SKM-1 treated with dmso at 0.1 percent for 144 hours (cell line): ENCODE measurements at regions not wholly inside any gene's neighbourhood (a gene's known extent, or its start where the extent isn't known, plus 50 kb on each side); places are given as distances from the start of the nearest gene placed in this dataset.
"Not testable (repeated sequence)": the region's sequence is repeated elsewhere in the genome, so short reads cannot be mapped to it uniquely, and the experiment has no call there.

Experiments used
- DNase-seq: peaks from one replicate; lab custom pipeline; 2025; ENCODE audit not compliant: unreplicated experiment; lab: John Stamatoyannopoulos, UW

GRCh38 chr3:26058901-26059321 is 269.0 kb downstream of the OXSM start:
- DNase-seq, result no peak

DNA sequence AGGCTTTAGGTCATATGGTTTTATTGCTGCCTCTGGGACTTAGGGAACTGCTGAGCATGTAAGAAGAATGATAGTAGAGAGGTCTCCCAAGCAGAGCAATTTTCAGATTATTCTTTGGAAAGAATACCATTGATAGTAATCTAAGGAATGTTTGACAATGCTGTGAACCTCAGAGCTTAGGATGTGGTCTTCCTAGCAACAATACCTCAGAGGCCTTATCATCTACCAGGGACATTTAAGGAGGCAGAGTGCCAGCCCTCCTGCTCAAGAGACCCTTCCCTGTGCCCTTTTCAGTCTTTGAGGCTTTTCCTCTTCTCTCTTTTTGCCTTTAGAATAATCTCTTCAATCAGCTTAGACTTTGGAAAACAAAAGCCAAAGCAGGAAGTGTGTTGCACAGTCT is 272.1 kb downstream of the OXSM start:
- no peak for DNase-seq

GRCh38 chr3:26064297-26064696 is 274.4 kb downstream of the OXSM start:
- no peak for DNase-seq

DNA sequence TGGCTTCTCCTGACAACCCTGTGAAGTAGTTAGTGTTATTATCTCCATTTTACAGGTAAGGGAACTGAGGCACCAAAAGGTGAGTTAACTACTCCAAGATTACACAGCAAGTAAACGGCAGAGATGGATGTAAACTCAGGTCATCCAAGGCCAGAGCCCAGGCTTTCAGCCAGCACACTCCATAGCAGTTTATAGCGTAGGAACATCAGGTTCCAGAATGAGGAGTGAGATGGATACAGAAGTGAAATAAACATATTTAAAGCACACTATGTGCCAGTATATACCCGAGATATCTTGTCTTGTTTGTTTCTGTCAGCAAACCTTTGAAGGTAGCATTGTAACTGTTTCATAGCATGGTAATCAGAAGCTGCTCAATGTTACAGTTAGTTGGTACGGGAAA is 279.0 kb downstream of the OXSM start:
- DNase-seq, result no peak

DNA sequence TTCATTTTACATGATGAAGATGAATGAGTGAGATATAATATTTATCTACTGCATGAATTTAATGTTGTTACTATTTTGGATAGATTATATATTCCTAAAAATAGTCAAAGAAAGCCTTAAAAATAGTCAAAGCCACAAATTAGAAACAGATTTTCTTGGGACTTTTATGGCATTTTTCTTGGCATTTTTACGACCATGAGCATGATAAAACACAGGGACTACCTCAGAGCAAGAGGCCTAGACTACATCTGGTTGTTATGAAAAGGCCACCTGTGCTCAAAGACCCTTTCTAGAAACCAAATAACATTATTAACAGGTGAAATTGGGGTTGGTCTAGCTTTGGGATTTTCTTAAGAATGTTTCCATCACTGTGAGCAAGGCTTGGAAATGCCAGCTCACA is 281.0 kb downstream of the OXSM start:
- no peak for DNase-seq

GRCh38 chr3:26074080-26074479 is 284.2 kb downstream of the OXSM start:
- DNase-seq, result no peak

DNA sequence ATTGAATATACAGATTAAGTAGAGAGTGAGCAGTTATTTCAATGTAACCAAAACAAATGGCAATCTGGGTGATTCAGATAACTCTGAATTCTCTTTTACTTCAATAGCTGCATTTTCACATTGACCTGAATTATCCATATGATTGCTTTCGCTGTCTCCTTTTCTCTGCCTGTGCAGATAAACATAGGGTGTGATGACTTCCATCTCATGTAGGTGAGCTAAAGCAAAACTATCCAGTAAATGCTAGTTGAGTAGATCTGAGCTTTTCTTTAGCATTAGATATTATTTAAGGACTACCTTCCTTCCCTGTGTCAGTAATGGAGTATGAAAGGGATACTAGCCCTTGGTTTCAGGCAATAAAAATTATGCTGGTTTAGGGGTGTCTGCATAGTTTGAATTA is 288.6 kb downstream of the OXSM start:
- no peak for DNase-seq

DNA sequence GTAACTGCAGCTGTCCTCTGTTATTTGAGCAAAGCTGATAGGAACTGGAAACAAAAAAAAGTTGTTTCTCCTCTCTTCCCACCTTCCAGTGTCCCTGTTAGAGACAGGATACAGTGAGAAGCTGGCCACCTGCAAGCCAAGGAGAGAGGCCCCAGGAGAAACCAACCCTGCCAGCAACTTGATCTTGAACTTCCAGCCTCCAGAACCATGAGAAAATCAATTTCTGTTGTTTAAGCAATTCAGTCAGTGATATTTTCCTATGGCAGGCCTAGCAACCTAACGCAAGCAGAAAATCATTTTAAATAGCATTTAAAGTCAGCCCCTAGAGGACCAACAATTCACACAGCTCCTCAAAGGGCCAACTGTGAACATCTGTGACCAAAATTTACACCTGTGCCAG is 291.3 kb downstream of the OXSM start:
- DNase-seq, result no peak

GRCh38 chr3:26081806-26082205 is 291.9 kb downstream of the OXSM start:
- no peak for DNase-seq

DNA sequence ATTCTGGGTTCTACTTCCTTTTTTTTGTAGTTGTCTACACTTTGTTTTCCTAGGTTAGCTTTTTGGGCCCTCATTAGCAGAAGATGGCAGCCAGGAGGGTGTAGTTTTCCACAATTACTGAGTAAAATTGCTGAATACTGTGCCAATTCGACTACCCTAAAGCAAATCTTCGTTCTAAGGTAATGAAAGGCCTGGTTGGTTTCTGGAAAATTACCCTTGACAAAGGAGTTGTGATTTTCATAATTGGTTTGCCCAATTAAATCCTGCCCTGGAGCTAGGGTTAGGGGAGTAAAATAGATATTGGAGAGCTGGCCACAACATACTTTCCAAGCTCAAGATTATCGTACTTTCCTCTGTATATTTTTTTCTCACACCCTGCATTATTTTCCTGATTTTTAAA is 293.0 kb downstream of the OXSM start:
- no peak for DNase-seq

GRCh38 chr3:26084629-26085028 is 294.7 kb downstream of the OXSM start:
- no peak for DNase-seq

GRCh38 chr3:26087751-26088150 is 297.9 kb downstream of the OXSM start:
- DNase-seq, result no peak

- no peak for DNase-seq
Measured at GRCh38 chr3:26089249-26089648, 299.4 kb downstream of the OXSM start.

DNA sequence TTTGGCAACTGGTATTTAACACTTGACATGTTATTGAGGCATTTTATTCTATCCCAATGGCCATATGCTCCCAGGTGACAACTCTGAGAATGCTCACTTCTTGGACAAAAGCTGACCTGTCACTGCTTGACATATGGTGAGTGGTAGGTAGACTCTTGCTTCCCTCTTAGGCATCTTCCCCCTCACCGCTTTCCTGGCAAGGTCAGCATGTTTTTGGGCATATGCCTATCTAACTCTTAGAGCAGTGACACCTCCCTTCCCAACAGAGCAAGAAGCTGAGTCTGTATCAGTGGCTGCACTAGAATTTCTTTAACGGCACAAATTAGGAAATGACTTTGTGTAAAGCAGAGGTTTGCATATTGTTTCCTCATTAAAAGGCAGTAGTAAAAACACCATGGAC is 300.7 kb downstream of the OXSM start:
- DNase-seq, result no peak

GRCh38 chr3:26091096-26091495 is 301.2 kb downstream of the OXSM start:
- no peak for DNase-seq

GRCh38 chr3:26091626-26092025 is 301.7 kb downstream of the OXSM start:
- no peak for DNase-seq

DNA sequence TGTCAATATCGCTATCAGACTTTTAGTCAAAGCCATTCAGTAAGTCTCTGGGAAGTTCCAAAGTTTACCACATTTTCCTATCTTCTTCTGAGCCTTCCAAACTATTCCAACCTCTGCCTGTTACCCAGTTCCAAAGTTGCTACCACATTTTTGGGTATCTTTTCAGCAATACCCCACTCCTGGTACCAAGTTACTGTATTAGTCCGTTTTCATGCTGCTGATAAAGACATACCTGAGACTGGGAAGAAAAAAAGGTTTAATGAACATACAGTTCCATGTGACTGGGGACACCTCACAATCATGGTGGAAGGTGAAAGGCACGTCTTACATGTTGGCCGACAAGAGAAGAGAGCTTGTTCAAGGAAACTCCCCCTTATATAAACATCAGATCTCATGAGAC is 307.2 kb downstream of the OXSM start:
- DNase-seq, result not testable (repeated sequence)

DNA sequence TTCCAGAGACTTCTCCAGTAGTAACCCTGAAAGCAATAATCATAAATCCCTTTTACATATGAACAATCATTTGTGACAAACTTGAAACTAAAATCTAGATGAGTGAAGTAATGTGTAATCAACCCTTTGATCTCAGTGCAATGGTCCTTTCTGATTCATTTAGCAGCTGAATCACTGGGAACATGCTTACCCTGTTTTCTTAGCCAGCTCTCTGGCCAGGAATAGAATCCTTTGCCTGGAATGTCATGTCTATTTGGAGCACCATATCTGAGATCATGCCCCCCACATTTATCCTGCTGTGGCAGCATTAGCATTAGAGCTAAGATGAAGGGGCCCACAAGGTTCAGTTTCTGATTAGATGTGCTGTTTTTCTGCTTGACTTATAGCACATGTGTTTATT is 309.8 kb downstream of the OXSM start:
- DNase-seq, result no peak

DNA sequence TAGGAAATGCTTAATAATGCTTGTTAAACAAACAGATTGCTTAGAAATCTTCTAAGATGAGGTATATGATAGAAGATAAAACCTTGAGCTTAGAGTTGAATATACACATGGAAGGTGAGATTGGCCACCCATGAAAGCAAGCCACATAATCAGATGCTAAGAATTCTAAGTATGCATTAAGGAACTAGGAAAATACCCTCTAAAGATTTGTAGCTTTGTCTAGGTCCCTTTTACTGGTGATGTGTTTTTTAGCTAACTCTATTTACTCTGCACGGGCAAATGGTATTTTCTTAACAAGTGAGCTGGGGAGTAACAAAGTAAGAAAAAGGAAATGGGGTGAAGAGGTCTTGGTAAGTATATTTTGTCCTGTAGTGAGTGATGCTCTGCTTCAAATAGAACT is 310.3 kb downstream of the OXSM start:
- no peak for DNase-seq

- DNase-seq, result no peak
Measured at GRCh38 chr3:26102376-26102775, 312.5 kb downstream of the OXSM start.

DNA sequence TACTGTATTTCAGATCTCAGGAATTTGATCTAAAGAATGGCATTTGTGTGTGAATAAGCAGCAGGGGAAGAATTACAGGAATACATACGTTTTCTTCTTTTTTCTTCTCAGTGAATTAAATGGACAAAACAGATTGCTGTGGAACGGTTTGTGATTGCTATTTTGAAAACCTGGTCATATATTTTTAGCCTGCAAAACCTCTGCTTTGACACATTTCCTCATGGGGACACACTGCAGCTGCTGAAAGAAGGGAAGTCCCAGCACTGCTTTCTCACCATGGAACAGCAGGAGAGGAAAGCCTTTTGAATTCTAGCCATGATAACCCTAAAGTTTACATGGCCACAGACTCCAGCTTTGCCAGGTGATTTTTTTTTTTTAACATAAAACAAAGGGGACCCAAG is 315.0 kb downstream of the OXSM start:
- no peak for DNase-seq

GRCh38 chr3:26105261-26105660 is 315.4 kb downstream of the OXSM start:
- DNase-seq, result no peak

- no peak for DNase-seq
Measured at GRCh38 chr3:26106228-26106627, 316.3 kb downstream of the OXSM start.

DNA sequence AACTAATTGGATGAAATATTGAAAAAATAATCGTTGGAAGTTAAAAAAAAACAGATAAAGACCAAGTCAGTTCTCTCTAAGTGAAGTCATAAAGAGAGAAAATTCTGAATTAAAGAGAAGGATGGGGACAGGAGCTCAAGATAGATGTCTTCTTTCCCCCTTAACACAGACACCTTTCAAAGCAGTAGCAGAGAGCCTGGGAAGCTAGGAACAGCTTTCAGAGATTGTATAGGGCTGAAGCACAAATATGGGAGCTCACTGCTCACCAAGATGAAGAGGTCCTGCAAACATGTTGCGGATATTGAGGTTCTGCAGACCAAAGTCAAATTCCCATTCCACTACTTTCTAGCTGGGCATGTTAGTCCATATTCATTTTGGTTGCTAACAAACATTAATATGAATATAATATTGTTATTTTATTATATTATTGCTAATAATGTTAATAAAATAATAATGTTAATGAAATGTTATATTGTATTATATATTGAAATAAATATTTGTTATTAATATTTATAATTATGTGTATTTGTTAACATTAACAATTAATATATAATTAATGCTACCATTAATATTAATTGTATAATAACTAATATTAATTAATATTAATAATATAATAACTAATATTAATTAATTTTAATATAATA is 319.1 kb downstream of the OXSM start:
- DNase-seq, result no peak
